Epithelial cell of esophagus (primary cell): ENCODE measurements at regions not wholly inside any gene's neighbourhood (a gene's known extent, or its start where the extent isn't known, plus 50 kb on each side); places are given as distances from the start of the nearest gene placed in this dataset.

Source experiments
- DNase-seq: peaks from one replicate; pipeline ENCODE4 v3.0.0; 2010; ENCODE audit warnings: low read depth
- H3K4me3 ChIP-seq: 2 replicates; pipeline ENCODE4 v1.5.1; 2011; ENCODE audit warnings: mild to moderate bottlenecking, low read length, control low read depth
- CTCF ChIP-seq: IDR thresholded peaks from 2 replicates; pipeline ENCODE4 v1.5.1; 2011; ENCODE audit warnings: low read depth, mild to moderate bottlenecking, low read length, control low read depth, inconsistent platforms; ENCODE audit not compliant: insufficient read depth; ENCODE audit errors: missing control alignments

GRCh38 chr12:16095531-16096110 is 181.9 kb downstream of the SLC15A5 start:
- DNase-seq: no peak
- no peak overlapping the region for H3K4me3 ChIP-seq
- TF ChIP-seq CTCF: no peak

GRCh38 chr12:16094437-16094836 is 183.0 kb downstream of the SLC15A5 start:
- H3K4me3 ChIP-seq: no peak overlapping the region
- TF ChIP-seq CTCF: no peak
- DNase-seq: no peak

- H3K4me3 ChIP-seq: no peak overlapping the region
- no peak for TF ChIP-seq CTCF
- DNase-seq: no peak
Observed at GRCh38 chr12:16093825-16094224, 182.7 kb downstream of the DERA start.

- DNase-seq: no peak
- no peak for TF ChIP-seq CTCF
- no peak overlapping the region for H3K4me3 ChIP-seq
Observed at GRCh38 chr12:16090974-16091373, 179.8 kb downstream of the DERA start.

- no peak for TF ChIP-seq CTCF
- no peak for DNase-seq
- no peak overlapping the region for H3K4me3 ChIP-seq
Observed at GRCh38 chr12:16088421-16088820, 177.3 kb downstream of the DERA start.
